AG08395 (cell line): ENCODE measurements at regions not wholly inside any gene's neighbourhood (a gene's known extent, or its start where the extent isn't known, plus 50 kb on each side); places are given as distances from the start of the nearest gene placed in this dataset.

Source experiments
- DNase-seq: peaks from one replicate; pipeline ENCODE4 v3.0.0; 2012; ENCODE audit warnings: mixed read lengths, low spot score

DNA sequence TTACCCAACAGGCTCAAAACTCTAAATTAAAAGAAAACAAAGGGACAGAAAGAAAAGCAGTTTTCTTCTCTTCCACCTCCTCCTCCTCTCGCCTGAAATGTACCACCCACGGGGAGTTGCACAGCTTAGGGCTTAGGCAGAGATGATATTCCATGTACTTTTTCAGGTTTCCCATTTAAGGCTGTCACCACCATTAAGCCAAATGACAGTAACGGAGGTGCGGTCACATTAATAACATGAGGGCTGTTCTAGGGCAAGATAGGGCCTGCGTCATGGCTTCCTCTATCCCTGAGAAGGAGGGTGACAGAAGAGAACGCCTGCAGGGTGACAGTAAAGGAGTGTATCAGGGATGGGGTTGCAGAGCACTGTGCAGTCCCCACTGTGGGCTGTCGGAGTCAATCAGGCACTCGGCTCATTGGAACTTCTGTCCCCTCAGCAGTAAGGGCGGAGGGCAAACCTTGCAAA is 51.7 kb upstream of the TJP1 start:
- DNase-seq = no peak

- no peak for DNase-seq
Observed at GRCh38 chr15:29873264-29873663, 51.0 kb upstream of the TJP1 start.

GRCh38 chr15:29872716-29873115 is 50.4 kb upstream of the TJP1 start:
- DNase-seq = no peak
